HEK293 (cell line): ENCODE measurements at regions not wholly inside any gene's neighbourhood (a gene's known extent, or its start where the extent isn't known, plus 50 kb on each side); places are given as distances from the start of the nearest gene placed in this dataset.

ENCODE experiments used
- CTCF ChIA-PET: fragments of 350-600 bp; formaldehyde crosslinking; extraction: SDS; loops from one replicate; lab custom pipeline; 2021; ENCODE audit warnings: antibody characterized with exemption; lab: Yijun Ruan, JAX
- POLR2A ChIA-PET: fragments of 300-600 bp; formaldehyde crosslinking; extraction: SDS; loops from one replicate; lab custom pipeline; 2020; ENCODE audit warnings: antibody characterized with exemption, inconsistent platforms; lab: Yijun Ruan, JAX
- H3K27ac ChIP-seq: fragments of 200-500 bp; sonication (Bioruptor generic); 2 replicates; pipeline ENCODE4 v1.5.1; 2014; ENCODE audit warnings: low read depth, low read length, control low read depth, inconsistent platforms; ENCODE audit errors: extremely low read depth
- H3K36me3 ChIP-seq, 2 experiments: fragments of 200-500 bp in 1 of 2; sonication (Bioruptor generic) in 1 of 2; 1 replicate in 1 of 2; 2 replicates in 1 of 2; pipeline ENCODE4 v1.5.1; 2014 to 2017; ENCODE audit warnings: inconsistent platforms in 2 of 2, low read length in 2 of 2; ENCODE audit not compliant: control insufficient read depth in 2 of 2, insufficient read depth in 1 of 2
- H3K4me1 ChIP-seq: fragments of 200-500 bp; sonication (Bioruptor generic); 2 replicates; pipeline ENCODE4 v1.5.1; 2014; ENCODE audit warnings: mild to moderate bottlenecking, low read length, inconsistent platforms; ENCODE audit not compliant: control insufficient read depth, insufficient read depth
- H3K4me3 ChIP-seq: 2 replicates; pipeline ENCODE4 v1.5.1; 2011; ENCODE audit warnings: low read depth, mild to moderate bottlenecking, control low read depth, low read length, moderate library complexity
- H3K9me3 ChIP-seq: fragments of 200-500 bp; sonication (Bioruptor generic); 2 replicates; pipeline ENCODE4 v1.5.1; 2014; ENCODE audit warnings: low read depth, low read length, inconsistent platforms; ENCODE audit not compliant: control insufficient read depth, insufficient read depth
- ATF2 ChIP-seq: fragments of 450-650 bp; formaldehyde crosslinking; IDR thresholded peaks from 2 replicates; pipeline ENCODE4 v1.5.1; 2016; ENCODE audit warnings: missing biosample characterization, missing genetic modification characterization, low read depth
- HIC1 ChIP-seq: fragments of 450-650 bp; formaldehyde crosslinking; IDR thresholded peaks from 2 replicates; pipeline ENCODE4 v1.5.1; 2016; ENCODE audit warnings: missing biosample characterization, missing genetic modification characterization
- HOXD13 ChIP-seq: sonication (generic); formaldehyde crosslinking; IDR thresholded peaks from 2 replicates; pipeline ENCODE4 v1.8.0; 2022; ENCODE audit warnings: missing genetic modification reagents, borderline replicate concordance
- ZNF121 ChIP-seq: fragments of 450-650 bp; formaldehyde crosslinking; IDR thresholded peaks from 2 replicates; pipeline ENCODE4 v1.5.1; 2016; ENCODE audit warnings: missing biosample characterization, missing genetic modification characterization
- ZNF146 ChIP-seq: fragments of 450-650 bp; formaldehyde crosslinking; IDR thresholded peaks from 2 replicates; pipeline ENCODE4 v1.5.1; 2016; ENCODE audit warnings: missing biosample characterization, missing genetic modification characterization
- ZNF155 ChIP-seq: fragments of 450-650 bp; formaldehyde crosslinking; IDR thresholded peaks from 2 replicates; pipeline ENCODE4 v1.5.1; 2016; ENCODE audit warnings: missing biosample characterization, missing genetic modification characterization
- ZNF214 ChIP-seq: fragments of 450-650 bp; formaldehyde crosslinking; IDR thresholded peaks from 2 replicates; pipeline ENCODE4 v1.5.1; 2017; ENCODE audit warnings: missing biosample characterization, mild to moderate bottlenecking, missing genetic modification characterization, borderline replicate concordance
- ZNF280C ChIP-seq: fragments of 450-650 bp; formaldehyde crosslinking; IDR thresholded peaks from 2 replicates; pipeline ENCODE4 v1.5.1; 2016; ENCODE audit warnings: missing biosample characterization, missing genetic modification characterization
- ZNF398 ChIP-seq: fragments of 450-650 bp; formaldehyde crosslinking; IDR thresholded peaks from 2 replicates; pipeline ENCODE4 v1.5.1; 2017; ENCODE audit warnings: missing biosample characterization, missing genetic modification characterization
- ZNF449 ChIP-seq: fragments of 450-650 bp; formaldehyde crosslinking; IDR thresholded peaks from 2 replicates; pipeline ENCODE4 v1.5.1; 2017; ENCODE audit warnings: missing biosample characterization, mild to moderate bottlenecking, missing genetic modification characterization, moderate library complexity
- ZNF596 ChIP-seq: fragments of 450-650 bp; IDR thresholded peaks from 2 replicates; pipeline ENCODE4 v1.5.0; 2018; ENCODE audit warnings: missing biosample characterization, mild to moderate bottlenecking, missing genetic modification characterization, moderate library complexity
- ZNF624 ChIP-seq: fragments of 450-650 bp; formaldehyde crosslinking; IDR thresholded peaks from 2 replicates; pipeline ENCODE4 v1.5.1; 2017; ENCODE audit warnings: missing biosample characterization, missing genetic modification characterization
- ZSCAN30 ChIP-seq: fragments of 450-650 bp; IDR thresholded peaks from 2 replicates; pipeline ENCODE4 v1.5.1; 2018; ENCODE audit warnings: missing biosample characterization, mild to moderate bottlenecking, missing genetic modification characterization, moderate library complexity

DNA sequence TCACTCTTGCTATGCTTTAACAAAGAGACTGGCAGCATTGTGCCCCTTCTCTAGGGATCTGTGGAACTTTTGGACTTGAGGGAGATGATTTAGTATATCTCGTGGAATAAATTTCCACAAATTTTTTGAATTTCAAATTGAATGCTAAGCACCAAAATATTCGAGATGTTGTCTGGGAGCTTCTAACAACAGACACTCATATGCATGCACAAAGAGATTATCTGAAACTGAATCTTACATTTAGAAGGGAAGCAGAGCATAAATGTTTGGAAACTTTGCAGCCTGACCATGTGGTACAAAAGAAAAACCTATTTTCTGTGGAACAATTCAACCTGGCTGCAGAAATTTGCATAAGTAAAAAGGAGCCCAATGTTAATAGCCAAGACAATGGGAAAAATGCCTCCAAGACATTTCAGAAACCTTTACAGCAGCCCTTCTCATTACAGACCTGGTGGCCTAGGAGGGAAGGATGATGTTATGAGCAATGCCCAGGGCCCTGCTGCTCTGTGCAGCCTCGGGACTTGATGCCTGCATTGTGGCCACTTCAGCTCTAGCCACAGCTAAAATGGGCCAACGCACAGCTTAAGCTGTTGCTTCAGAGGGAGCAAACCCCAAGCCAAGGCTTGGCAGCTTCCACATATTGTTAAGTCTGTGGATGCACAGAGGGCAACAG, 285.8 kb upstream of the FAM174A start (continued):
- TF ChIP-seq ZNF146, result no peak

DNA sequence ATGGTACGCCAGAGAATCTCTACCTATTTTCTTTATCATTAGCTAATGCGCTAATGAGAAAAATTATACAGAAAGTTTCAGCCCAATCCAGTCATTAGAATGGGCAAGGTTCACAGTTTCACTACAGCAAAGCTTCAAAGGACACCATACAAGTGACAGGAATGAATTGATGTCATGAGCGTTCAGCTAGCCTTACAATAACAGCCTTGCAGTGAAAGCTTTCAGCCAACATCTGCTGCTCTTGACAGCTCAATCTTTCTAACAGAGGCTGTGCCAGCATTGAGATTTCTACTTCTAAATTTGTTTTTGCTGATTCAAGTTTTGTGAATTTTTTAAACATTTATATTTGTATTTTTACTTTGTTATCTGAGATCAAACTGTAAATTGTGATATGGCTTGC, 302.4 kb upstream of the FAM174A start:
- no peak for TF ChIP-seq ZNF449 (tag by site-specific recombination)
- no peak for TF ChIP-seq ZNF121 (tag by site-specific recombination)
- TF ChIP-seq ZNF398 (tag by site-specific recombination), result no peak
- TF ChIP-seq, all 188 proteins: peak for 0
- CTCF ChIA-PET, result interaction anchor here (1.4 kb wide), 1 partner anchor 9 kb away, joined by 4 read pairs; no protein-coding TSS in a partner anchor
- Histone ChIP-seq H3K4me3 (no peak overlapping the region), H3K36me3 (no peaks in the 10 kb centered on the region), H3K27ac (no peak overlapping the region), H3K4me1 (no peaks in the 10 kb centered on the region), H3K9me3 (no peaks in the 10 kb centered on the region)
- POLR2A ChIA-PET, result no interaction called here

DNA sequence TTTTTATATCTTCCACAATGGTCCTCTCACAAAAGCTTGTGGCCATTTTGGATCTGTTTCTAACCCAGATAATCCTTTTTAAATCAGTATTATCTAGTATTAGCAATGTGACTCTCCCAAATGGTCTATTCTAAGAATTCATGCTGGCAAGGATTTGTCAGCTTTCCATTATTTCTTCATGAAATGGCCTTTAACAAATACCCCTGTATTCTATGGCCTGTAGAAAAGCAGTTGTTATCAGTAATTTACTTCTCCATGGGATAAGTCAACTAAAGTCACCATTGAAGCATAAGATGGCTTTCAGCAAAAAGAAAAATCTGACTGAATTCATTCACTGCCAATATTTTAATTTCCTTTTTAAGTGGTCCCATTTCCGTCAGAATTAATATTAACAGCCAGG, 346.4 kb upstream of the FAM174A start:
- CTCF ChIA-PET, result interaction anchor here (1.0 kb wide), 1 partner anchor 10 kb away, joined by 3 read pairs; no protein-coding TSS in a partner anchor
- TF ChIP-seq ZNF155 (tag by site-specific recombination) (no peak), ATF2 (no peak), ZNF596 (no peak), ZNF214 (no peak), HIC1 (tag by site-specific recombination) (no peak), ZSCAN30 (tag by site-specific recombination) (no peak)

DNA sequence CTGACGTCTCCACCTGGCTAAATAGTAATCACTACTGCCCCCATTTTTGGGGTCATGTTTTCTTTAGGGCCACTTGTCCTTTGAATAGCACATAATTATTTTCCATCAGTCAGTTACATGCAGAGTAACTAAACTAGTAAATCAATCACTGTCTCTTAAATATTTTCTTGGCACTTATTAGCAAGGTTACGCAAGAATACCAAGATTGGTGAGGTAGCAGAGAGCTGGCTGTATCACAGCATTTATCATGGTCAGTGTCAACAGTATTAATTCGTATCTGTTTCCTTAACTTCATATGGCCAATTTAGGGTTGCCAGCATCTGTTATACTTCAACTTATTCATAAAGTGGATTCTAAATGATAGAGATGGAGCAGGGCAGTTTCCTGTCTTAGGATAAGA, 346.8 kb upstream of the FAM174A start:
- no peak overlapping the region for H3K4me3 ChIP-seq
- no peaks in the 10 kb centered on the region for H3K4me1 ChIP-seq
- CTCF ChIA-PET, result interaction anchor here (0.7 to 1.0 kb wide), 2 partner anchors 10 kb away, joined by 3 read pairs; no protein-coding TSS in a partner anchor
- no peaks in the 10 kb centered on the region for H3K9me3 ChIP-seq
- H3K27ac ChIP-seq, result no peak overlapping the region
- POLR2A ChIA-PET, result no interaction called here
- TF ChIP-seq ZNF155 (tag by site-specific recombination) (no peak), HOXD13 (CRISPR knock-in tag) (no peak), ZNF280C (no peak), ZNF624 (no peak)
- no peaks in the 10 kb centered on the region for H3K36me3 ChIP-seq

More for the DNA sequence above, 346.4 kb upstream of the FAM174A start:
- H3K27ac ChIP-seq, result no peak overlapping the region
- H3K4me1 ChIP-seq, result no peaks in the 10 kb centered on the region
- no peak overlapping the region for H3K4me3 ChIP-seq
- POLR2A ChIA-PET, result no interaction called here
- H3K9me3 ChIP-seq, result no peaks in the 10 kb centered on the region
- H3K36me3 ChIP-seq, result no peaks in the 10 kb centered on the region
